GM06990 (cell line): ENCODE measurements at regions not wholly inside any gene's neighbourhood (a gene's known extent, or its start where the extent isn't known, plus 50 kb on each side); places are given as distances from the start of the nearest gene placed in this dataset.

Experiments used
- DNase-seq: peaks from one replicate; pipeline ENCODE4 v3.0.0-alpha.2; 2011; ENCODE audit not compliant: insufficient read length; ENCODE audit errors: extremely low read depth
- H3K27me3 ChIP-seq: replicated peaks from 2 replicates; pipeline ENCODE4 v1.6.0; 2011; ENCODE audit warnings: low read length; ENCODE audit not compliant: control insufficient read depth, insufficient read depth
- H3K36me3 ChIP-seq: 2 replicates; pipeline ENCODE4 v1.5.1; 2011; ENCODE audit warnings: low read length; ENCODE audit not compliant: control insufficient read depth, insufficient read depth
- H3K4me3 ChIP-seq: replicated peaks from 2 replicates; pipeline ENCODE4 v1.5.1; 2011; ENCODE audit warnings: low read depth, mild to moderate bottlenecking, control low read depth, low read length
- CTCF ChIP-seq: IDR thresholded peaks from 2 replicates; pipeline ENCODE4 v1.5.1; 2011; ENCODE audit warnings: low read length, control low read depth, mild to moderate bottlenecking, inconsistent platforms; ENCODE audit not compliant: insufficient read depth, poor library complexity, severe bottlenecking

DNA sequence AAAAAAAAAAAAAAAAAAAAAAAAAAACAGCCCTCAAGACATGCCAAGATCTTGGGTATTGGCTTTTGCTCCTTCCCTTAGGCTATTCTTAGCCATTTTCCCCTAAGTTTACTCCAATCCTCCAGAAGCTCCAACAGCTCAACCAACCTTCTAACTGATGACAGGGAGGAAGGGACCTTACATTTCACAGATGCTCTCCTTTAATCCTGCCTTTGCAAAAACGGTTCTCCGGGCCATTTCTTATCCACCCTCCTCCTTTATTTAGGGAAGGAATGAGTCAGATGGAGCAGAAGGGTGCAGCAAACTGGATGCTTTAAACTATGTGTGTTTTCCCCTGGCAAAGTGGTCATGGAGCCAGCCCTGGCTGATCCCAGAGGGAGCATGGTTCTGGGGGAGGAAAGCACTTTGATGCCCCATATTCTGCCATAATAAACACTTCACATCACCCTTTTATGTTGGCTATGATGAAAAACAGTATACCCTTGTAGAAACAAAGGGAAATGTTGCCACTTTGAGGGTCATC lies 369.4 kb upstream of the DMAC1 start:
- no peak for TF ChIP-seq CTCF
- Histone ChIP-seq H3K27me3 (no peaks in the 10 kb centered on the region), H3K4me3 (no peak overlapping the region), H3K36me3 (no peaks in the 10 kb centered on the region)
- DNase-seq, result no peak

GRCh38 chr9:8160787-8161186 lies 361.2 kb upstream of the DMAC1 start:
- Histone ChIP-seq H3K4me3 (no peak overlapping the region), H3K27me3 (no peaks in the 10 kb centered on the region), H3K36me3 (no peaks in the 10 kb centered on the region)
- DNase-seq, result no peak
- TF ChIP-seq CTCF, result no peak

GRCh38 chr9:8158574-8158973 lies 359.0 kb upstream of the DMAC1 start:
- TF ChIP-seq CTCF, result no peak
- DNase-seq, result no peak
- Histone ChIP-seq H3K36me3 (no peaks in the 10 kb centered on the region), H3K4me3 (no peak overlapping the region), H3K27me3 (no peaks in the 10 kb centered on the region)

GRCh38 chr9:8157683-8158324 lies 358.2 kb upstream of the DMAC1 start:
- no peaks in the 10 kb centered on the region for H3K36me3 ChIP-seq
- no peaks in the 10 kb centered on the region for H3K27me3 ChIP-seq
- no peak overlapping the region for H3K4me3 ChIP-seq
- DNase-seq, result no peak
- TF ChIP-seq CTCF, result no peak

- Histone ChIP-seq H3K4me3 (no peak overlapping the region), H3K36me3 (no peaks in the 10 kb centered on the region), H3K27me3 (no peaks in the 10 kb centered on the region)
- DNase-seq, result no peak
- no peak for TF ChIP-seq CTCF
These were observed 356.8 kb upstream of the DMAC1 start for GRCh38 chr9:8156346-8156745.

GRCh38 chr9:8155706-8156105 lies 356.1 kb upstream of the DMAC1 start:
- no peak for DNase-seq
- no peak overlapping the region for H3K4me3 ChIP-seq
- H3K36me3 ChIP-seq, result no peaks in the 10 kb centered on the region
- H3K27me3 ChIP-seq, result no peaks in the 10 kb centered on the region
- no peak for TF ChIP-seq CTCF
